ENCODE measurements at regions not wholly inside any gene's neighbourhood (a gene's known extent, or its start where the extent isn't known, plus 50 kb on each side); places are given as distances from the start of the nearest gene placed in this dataset.
"Not testable (repeated sequence)": the region's sequence is repeated elsewhere in the genome, so short reads cannot be mapped to it uniquely, and the experiment has no call there.

DNA sequence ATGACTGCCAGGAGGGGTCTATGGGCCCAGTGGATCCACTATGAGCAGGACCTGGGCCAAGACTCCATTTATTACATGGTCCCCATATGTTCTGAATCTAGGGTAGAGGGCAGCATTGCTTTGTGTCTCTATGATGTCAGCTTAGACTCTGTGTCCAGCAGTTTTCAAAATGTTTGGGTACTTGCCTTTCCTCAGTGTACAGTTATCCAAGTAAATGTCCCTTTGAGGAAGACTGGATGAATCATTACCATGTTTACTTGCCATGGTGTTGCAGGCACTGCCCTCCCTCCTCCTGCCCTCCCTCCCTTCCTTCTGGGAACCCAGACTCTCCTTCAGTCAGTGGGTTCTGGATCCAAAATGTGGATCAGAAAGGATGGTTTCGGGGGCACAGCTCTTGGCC is 108.6 kb downstream of the NRN1 start:
- DNase-seq (ENCODE audit: low read depth in 2 of 2): no peak

DNA sequence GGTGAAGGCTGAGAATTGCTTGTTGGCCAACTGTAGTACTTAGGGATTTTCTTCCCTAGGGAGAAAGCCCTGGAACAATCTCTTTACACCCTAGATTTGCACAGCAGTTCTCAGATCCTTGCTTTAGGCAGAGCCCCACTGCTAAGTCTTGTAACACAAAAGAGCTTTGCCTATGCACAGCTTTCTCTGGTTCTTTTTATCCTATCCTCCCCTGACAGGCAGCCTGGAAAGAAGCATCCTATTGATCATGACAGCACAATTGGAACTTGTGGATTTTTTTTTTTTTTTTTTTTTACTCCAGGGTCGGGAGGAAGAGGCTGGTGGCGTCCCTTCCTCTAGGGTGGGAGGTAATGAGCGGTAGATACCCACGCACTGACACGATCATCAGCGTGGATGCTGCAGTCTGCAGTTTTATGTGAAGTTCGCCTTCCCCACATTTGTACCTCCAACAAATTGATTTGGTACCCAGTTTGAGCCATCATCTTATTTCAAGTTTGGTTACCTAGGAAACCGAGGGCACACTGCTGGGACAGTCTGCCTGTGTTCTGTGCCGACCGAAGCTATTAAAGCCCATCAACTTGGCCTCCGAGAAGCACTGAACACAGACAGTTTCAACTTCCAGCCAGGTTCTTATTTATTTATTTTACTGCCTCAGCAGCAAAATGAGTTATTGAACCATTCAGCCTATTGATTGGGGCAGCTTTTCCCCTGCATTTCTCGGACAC is 110.1 kb downstream of the NRN1 start:
- DNase-seq (ENCODE audit: low read depth in 2 of 2): no peak

DNA sequence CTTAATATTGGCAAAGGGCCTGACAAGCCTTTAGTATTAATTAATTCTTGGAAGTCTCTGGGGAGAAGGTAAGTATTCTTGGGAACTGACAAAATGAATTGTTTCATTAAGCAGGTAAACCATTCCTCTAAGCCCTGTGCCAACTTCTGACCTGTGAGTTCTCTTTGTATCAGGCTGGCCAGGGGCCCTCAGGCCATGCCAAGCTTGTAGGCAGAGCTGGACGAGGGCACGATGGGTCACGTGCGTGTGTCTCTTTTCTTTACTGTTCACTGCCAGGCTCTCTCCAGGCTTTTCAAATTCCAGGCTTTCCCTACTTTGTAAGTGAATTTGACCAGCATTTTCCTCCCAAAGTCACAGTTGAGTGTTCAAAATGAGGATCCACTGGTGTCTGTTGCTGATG is 112.4 kb downstream of the NRN1 start:
- DNase-seq (ENCODE audit: low read depth in 2 of 2): no peak

DNA sequence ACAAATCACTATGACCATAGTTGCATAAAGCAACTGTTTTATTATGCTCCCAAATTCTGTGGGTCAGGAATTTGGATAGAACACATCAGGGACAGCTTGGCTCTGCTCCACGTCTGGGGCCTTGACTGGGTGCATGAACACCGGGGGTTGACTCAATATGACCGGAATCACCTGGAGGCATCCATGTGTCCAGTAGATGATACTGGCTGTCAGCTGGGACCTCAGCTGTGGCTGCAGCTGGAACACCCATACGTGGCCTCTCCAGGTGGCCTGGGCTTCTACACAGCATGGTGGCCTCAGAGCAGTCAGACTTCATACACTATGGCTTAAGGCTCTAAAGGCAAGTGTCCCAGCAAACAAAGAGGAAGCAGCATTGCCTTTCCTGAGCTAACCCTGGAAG is 113.4 kb downstream of the NRN1 start:
- DNase-seq (ENCODE audit: low read depth in 2 of 2): no peak

DNA sequence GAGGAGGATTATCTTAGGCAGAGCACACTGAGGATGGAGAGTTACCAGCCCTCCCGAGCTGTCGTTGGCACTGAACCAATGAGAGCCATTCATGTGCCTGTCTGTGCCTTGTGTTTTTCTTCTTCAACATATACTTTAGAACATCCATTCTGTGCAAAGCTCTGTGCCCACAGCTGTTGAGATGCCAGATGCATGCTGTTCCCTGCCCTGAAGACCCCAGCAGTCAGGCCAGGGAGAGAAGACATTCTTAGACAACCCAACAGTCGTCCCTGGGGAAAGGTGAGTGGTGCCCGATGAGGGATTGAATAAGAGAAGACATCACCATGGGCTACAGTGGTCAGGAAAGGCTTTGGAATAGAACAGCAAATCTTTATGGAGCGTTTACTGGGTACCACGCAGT is 114.1 kb downstream of the NRN1 start:
- no peak for DNase-seq (ENCODE audit: low read depth in 2 of 2)

DNA sequence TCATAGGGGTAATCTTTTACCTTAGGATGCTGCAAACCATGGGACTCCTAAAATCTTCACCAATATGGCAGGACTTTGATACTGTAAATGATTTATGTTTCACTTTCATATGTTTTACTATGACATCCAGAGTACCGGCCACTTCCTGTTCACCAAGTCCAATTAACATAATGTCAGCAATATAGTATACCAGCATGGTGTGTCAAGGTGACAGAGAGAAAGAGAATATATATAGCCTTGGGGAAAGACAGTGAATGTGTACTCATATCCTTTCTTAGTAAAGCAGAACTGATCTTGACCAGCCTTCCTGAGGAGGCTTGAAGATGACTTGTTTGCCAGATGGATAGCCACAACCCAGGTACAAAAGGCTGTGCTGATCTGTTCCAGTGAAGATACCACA is 127.9 kb downstream of the NRN1 start:
- DNase-seq (ENCODE audit: low read depth in 2 of 2): no peak

DNA sequence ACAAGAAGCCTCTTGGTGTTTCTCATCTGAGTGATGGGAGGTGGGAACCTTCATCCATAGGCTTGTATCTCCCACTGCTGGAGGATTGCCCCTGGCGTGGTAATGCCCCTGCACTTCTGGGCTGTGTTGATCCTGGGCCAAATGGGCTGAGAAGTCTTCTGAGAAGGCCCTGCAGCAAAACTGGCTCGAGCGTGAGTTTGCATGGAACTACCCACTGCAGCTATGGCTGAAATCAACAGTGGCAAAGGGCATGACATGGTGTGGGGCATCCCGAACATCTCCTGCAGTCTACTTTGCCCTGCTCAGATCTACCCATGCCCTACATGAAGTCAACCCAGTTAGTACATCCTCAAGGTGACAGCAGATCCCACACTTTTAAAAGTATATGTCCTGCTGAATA is 130.6 kb downstream of the NRN1 start:
- no peak for DNase-seq (ENCODE audit: low read depth in 2 of 2)

DNA sequence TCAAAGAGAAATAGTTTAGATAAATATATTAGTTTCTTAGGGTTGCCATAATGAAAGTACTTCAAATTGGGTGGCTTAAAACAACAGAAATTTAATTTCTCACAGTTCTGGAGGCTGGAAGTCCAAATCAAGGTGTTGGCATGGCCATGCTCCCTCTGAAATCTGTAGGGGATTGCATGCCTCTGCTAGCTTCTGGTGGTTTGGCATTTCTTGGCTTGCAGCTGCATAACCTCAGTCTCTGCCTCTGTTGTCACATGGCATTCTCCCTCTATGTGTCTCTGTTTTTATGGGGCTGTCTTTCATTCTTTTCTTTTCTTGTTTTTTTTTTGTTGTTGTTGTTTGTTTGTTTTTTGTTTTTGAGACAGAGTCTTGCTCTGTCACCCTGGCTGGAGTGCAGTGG is 132.7 kb downstream of the NRN1 start:
- DNase-seq (ENCODE audit: low read depth in 2 of 2): not testable (repeated sequence)

DNA sequence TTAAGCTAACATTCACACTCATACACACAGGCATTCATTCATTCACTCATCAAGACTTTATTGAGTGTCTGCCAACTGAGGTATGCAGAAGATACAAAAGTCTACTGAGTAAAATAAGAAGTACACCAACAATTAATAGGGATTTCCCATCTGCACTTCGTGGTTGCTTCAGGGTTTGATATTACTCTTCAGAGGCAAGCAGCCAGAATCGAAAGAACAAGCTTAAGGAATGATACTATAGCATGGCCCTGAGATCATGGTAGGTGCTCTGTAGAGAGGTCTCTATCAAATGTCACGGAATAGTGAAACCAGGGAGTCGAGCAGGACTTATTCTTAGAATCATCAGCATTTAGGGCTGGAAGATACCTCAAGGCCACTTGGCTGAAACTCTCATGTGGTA is 135.4 kb downstream of the NRN1 start:
- DNase-seq (ENCODE audit: low read depth in 2 of 2): no peak

DNA sequence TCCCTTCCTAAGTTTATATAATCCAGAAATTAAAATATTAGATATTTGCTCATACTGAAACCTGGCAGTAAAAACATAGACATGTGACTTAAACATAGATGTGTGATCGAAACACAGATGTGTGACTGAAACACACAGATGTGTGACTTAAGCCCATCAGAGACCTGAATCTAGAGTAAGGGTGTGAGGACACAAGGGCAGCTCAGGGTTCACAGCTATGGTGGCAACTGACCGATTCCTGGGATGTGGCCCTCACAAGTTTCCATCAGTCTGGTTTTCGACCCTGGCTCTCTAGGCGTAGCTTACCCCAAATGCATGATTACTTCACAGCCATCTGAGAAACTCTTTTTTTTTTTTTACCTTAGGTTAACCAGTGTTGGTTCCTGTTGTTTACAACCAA is 137.0 kb downstream of the NRN1 start:
- no peak for DNase-seq (ENCODE audit: low read depth in 2 of 2)

DNA sequence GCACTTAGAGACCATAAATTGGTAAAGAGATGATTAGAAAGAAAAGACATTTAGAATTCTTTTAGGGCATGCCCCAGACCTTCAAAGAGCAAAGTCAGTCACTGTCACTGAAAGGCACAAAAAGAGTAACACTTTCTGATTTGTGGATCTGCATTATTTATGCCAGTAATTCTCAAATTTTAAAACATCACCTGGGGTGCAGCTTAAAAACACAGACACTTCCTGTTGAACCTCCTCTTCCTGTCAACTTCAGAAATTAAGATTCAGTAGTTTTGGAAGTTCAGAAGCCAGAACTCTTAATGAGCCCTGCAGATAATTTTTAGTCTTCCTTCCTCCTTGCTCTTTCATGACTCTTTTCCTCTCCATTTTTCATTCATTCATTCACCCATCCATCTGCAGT is 137.5 kb downstream of the NRN1 start:
- no peak for DNase-seq (ENCODE audit: low read depth in 2 of 2)

DNA sequence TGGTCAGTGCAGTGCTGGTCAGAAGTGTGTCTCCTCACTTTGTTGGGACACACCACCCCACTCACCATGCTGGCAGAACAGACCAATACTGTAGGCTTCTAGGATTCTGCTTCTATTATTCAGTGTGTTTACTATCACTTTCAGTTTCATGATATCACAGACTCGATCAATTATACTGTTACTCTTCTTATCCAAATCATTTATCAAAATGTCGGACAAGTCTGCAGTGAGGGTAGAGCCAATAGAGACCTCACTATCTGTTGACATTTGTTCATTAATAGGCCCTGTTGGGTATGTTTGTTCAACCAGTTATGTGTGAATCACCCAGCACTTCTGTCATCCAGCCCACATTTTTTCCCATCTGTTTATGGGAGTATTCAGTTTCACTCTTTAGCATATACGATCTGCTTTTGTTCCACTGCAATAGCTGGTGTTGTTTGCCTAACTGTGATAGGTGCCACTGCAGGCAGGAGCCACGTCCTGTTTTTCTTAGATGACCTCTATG is 140.1 kb downstream of the NRN1 start:
- peak; percentile 81 to 87 for DNase-seq (ENCODE audit: low read depth in 2 of 2)

DNA sequence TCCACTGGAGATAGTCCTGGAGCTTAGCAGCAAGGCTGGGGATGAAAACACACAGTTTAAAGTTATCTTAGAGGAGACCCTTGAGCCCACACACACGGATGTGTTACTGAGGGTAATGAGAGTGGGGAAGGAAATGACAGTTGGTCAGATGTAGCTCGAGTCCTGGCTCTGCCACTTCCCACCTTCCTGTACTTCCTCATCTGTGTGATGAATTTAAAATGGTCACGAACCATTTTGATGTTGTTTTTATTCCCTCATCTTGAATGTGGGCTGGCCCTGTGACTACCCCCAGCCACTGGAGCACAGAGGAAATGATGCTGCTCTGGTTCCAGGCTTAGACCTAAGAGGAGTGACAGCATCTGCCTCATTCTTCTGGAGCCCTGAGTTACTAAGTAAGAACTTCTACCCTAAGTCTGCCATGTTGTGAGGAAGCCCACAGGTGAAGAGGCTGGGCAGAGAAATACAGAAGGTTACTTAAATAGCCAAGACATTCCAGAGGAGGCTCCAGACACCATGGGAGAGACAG is 141.2 kb downstream of the NRN1 start:
- no peak for DNase-seq (ENCODE audit: low read depth in 2 of 2)

DNA sequence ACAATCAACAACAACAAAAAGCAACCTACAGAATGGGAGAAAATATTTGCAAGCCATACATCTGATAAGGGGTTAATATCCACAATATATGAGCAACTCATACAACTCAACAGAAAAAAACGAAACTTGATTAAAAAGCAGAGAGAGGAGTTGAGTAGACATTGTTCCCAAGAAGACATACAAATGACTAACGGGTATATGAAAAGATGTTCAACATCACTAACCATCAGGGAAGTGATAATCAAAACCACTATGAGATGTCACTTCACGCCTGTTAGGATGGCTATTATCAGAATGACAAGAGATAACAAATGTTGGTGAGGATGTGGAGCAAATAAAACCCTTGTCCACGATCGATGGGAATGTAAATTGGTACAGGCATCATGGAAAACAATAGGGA is 145.9 kb downstream of the NRN1 start:
- no peak for DNase-seq (ENCODE audit: low read depth in 2 of 2)

DNA sequence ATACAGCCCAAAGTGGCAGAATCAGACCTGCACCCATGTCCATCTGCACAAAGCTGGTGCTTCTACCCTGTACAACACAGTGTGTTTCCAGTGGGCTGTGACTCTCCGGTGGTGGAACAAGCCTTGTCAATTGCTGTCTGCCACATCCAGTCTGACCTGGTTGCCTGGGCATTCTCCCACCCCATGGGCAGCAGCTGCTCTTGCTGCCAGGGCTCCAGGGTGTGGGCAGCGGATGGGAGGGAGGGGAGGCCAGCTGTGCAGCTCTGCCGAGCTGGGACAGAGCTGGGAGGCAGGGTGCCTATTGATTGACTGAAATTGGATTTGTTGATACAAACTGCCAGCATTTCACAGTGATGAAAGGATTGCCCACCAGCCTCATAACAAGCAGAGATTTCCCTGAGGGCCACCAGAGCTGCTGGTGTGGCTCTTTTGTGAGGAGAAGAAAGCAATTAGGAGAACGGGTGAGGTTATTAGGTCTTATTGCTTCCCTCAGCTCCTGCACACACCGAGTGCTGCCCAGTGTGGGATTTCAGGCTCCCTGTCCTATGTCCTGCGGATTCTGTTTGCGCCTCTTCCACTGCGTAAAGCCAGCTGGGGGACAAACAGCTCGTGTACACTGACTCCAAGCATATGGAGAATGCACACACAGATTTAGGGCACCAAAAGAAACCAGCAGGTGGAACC is 150.8 kb downstream of the NRN1 start:
- no peak for DNase-seq (ENCODE audit: low read depth in 2 of 2)

DNA sequence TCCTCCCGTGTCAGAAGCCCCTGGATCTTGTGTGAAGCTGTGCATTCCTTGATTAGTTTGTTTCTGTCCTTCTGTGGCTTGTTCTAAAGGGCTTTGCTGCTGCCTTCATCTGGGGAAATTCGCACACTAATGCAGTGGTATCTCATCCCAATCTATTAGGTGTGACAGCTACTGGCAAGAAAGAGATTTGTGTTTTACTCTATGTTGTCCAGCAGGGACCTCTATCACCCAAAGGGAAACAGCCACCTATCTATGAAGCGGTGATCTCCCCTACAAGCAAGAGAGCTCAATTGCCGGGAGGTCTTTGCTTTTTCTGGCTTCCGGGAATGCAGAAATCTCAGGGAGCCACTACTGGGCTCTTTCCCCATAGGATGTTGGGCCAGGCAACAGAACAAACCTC is 151.8 kb downstream of the NRN1 start:
- no peak for DNase-seq (ENCODE audit: low read depth in 2 of 2)

DNA sequence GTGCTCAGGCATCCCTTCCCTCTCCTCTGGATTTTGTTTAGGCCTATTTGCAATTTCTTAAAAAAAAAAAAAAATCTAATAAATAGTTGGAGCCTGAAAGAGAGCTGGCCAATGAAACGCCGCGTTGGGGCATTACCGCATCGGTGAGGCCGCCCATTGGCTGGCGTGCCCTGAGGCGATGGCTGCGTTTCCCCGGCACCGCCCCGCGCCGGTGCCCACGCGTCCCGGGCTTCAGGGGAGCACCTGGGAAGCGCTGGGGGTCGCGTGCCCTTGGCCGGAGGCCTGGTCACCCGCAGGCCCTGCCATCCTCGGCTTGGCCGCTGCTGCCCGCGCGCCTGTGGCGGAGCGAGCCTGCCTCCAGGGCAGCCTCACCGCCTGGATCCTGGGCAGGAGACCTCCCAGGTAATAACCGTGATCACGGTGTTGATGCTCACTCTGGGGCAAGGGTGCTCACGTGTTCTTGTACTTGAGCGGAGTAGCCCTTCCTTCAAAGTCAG is 155.4 kb downstream of the NRN1 start:
- peak; percentile 20 to 45 for DNase-seq (ENCODE audit: low read depth in 2 of 2)

DNA sequence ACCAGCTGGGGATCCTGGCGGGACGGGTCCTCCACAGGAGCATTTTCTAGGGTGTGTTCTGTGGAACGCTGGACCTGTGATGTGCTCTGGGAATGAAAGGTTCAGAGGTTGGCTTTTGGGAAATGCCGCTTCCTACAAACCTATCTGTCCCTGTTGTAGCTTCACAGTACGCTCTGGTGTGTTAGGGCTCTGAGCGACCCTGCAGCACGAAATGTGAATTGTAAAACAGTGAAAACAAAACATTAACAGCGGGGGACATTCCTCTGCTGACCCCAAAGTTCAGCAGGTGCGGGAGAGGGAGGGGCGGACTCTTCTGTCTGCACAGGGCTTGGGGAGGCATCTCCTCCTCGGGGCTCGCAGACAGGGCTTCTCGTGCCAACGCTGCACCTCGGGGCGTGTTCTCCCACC is 155.9 kb downstream of the NRN1 start:
- no peak for DNase-seq (ENCODE audit: low read depth in 2 of 2)

DNA sequence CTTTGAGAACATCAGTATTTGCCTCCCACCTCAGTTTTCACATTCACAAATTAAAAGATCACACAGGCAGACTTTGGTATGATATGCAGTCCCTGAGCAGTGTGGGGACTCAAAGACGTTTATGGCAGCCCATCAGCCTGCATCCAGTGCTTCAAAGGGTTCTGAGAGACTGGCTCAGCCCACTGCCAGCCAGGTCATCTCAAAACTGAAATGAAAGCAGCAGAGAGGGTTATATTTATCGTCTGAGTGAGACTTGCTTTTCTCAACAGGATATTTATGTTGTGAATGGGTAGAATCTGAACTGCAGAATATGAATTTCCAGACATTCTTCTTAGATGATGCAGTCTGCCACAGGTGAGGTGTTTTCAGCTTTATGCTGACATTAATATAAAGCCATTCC is 159.8 kb downstream of the NRN1 start:
- DNase-seq (ENCODE audit: low read depth in 2 of 2): no peak

DNA sequence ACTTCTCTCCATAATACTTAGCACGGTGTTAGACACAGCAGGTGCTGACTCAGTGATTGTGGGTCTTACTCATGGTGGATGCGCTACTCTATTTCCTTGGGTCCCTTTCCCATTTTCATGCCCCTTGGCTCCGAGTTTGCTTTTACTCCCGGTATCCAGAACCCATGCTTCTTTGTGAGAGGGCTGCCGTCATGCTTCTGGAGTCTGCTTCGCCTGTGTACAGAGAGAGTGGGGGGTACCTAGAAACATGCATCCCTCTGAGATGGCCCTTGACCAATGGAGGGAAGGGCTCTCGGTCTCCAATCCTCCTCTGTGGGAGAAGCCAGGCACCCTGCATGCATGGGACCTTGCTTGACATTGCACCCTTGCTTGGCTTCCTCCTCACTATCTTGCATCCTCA is 160.4 kb downstream of the NRN1 start:
- no peak for DNase-seq (ENCODE audit: low read depth in 2 of 2)

DNA sequence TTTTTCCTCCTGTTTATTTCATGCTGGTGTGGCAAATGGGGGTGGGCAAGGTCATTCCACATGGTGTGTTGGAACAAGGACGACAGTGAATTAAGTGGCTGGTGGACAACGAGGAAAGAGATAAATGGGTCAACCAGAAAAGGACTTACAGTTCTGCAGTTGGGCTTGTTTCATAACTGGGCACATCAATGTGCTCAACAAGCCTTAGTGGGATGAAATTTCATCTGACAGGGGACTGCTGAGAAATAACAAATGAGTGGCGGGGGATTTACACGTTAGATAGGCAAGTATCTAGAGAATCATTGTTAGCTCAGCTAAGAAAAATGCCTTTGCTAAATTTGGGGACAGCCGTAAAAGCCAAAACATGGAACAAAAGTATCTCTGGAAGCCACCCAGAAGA is 163.6 kb downstream of the NRN1 start:
- DNase-seq (ENCODE audit: low read depth in 2 of 2): no peak

DNA sequence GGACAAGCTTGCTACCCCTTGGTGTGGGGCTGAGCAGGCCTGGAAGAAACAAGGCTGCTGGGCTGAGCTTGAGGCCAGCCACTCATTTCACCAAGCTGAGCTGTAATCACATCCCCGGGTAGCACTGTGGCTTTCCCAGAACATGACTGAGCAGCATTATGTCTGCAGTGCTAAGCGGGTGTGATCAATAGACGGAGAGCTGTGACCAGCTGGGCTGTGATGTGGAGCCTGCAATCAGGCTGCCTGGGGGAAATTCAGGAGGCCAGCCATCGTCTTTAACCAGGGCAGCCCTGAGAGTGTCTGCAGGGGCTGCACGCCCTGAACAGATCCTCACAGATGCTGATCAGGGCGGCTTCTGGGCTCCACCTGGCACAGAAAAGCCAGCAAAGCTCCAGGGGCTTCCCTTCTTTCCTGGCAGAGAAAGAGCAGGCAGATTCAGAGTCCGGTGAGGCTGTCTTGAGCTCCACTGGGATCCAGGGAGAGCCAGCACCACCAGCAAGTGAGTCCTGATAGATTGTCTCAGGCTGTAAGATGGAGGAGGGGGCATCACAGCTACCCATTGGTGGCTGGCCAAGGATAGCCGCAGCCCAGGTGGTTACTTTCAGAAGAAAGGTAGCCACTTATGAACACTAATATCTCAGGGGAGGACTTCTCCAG is 165.9 kb downstream of the NRN1 start:
- no peak for DNase-seq (ENCODE audit: low read depth in 2 of 2)
